Kidney glomerular epithelial cell (primary cell): ENCODE measurements at regions not wholly inside any gene's neighbourhood (a gene's known extent, or its start where the extent isn't known, plus 50 kb on each side); places are given as distances from the start of the nearest gene placed in this dataset.

Experiments used
- DNase-seq: peaks from one replicate; lab custom pipeline; 2025; lab: John Stamatoyannopoulos, UW

GRCh38 chr1:91151702-91152101 lies 129.9 kb upstream of the ZNF644 start:
- DNase-seq = no peak

- no peak for DNase-seq
These were observed 126.8 kb upstream of the ZNF644 start for GRCh38 chr1:91148641-91149069.

- no peak for DNase-seq
These were observed 120.0 kb upstream of the ZNF644 start for GRCh38 chr1:91141858-91142257.

GRCh38 chr1:91138959-91139358 lies 117.1 kb upstream of the ZNF644 start:
- DNase-seq = no peak

GRCh38 chr1:91137173-91137852 lies 115.5 kb upstream of the ZNF644 start:
- DNase-seq = no peak

- DNase-seq = no peak
These were observed 114.0 kb upstream of the ZNF644 start for GRCh38 chr1:91135799-91136198.

- DNase-seq = no peak
These were observed 111.4 kb upstream of the ZNF644 start for GRCh38 chr1:91133248-91133647.

- no peak for DNase-seq
These were observed 108.6 kb upstream of the ZNF644 start for GRCh38 chr1:91130256-91130985.

GRCh38 chr1:91129458-91129857 lies 107.6 kb upstream of the ZNF644 start:
- no peak for DNase-seq

GRCh38 chr1:91129017-91129416 lies 107.2 kb upstream of the ZNF644 start:
- no peak for DNase-seq

- no peak for DNase-seq
These were observed 103.2 kb upstream of the ZNF644 start for GRCh38 chr1:91124989-91125417.

- no peak for DNase-seq
These were observed 102.6 kb upstream of the ZNF644 start for GRCh38 chr1:91124290-91124985.

- no peak for DNase-seq
These were observed 101.9 kb upstream of the ZNF644 start for GRCh38 chr1:91123773-91124172.

- DNase-seq = no peak
These were observed 101.5 kb upstream of the ZNF644 start for GRCh38 chr1:91123319-91123718.

- DNase-seq = no peak
These were observed 100.4 kb upstream of the ZNF644 start for GRCh38 chr1:91122106-91122717.

- DNase-seq = no peak
These were observed 99.5 kb upstream of the ZNF644 start for GRCh38 chr1:91121366-91121765.

- no peak for DNase-seq
These were observed 99.1 kb upstream of the ZNF644 start for GRCh38 chr1:91120936-91121335.

GRCh38 chr1:91120421-91120820 lies 98.6 kb upstream of the ZNF644 start:
- DNase-seq = no peak

- no peak for DNase-seq
These were observed 82.9 kb upstream of the ZNF644 start for GRCh38 chr1:91104712-91105111.

- no peak for DNase-seq
These were observed 79.5 kb upstream of the ZNF644 start for GRCh38 chr1:91101328-91101727.

- DNase-seq = no peak
These were observed 78.1 kb upstream of the ZNF644 start for GRCh38 chr1:91099746-91100621.
